ENCODE measurements at regions not wholly inside any gene's neighbourhood (a gene's known extent, or its start where the extent isn't known, plus 50 kb on each side); places are given as distances from the start of the nearest gene placed in this dataset.

GRCh38 chr12:88630561-88630960 lies 50.3 kb upstream of the KITLG start:
- DNase-seq = no peak
